NCI-H69 (cell line): ENCODE measurements at regions not wholly inside any gene's neighbourhood (a gene's known extent, or its start where the extent isn't known, plus 50 kb on each side); places are given as distances from the start of the nearest gene placed in this dataset.

Experiments used
- DNase-seq: peaks from one replicate; lab custom pipeline; 2025; lab: John Stamatoyannopoulos, UW

- DNase-seq, result no peak
Observed at GRCh38 chr12:131604859-131605258, 106.0 kb upstream of the SFSWAP start.

- DNase-seq, result no peak
Observed at GRCh38 chr12:131605304-131605829, 105.5 kb upstream of the SFSWAP start.

GRCh38 chr12:131606218-131606901 is 104.5 kb upstream of the SFSWAP start:
- no peak for DNase-seq

- DNase-seq, result no peak
Observed at GRCh38 chr12:131607658-131608447, 103.0 kb upstream of the SFSWAP start.

- DNase-seq, result peak; percentile 52
Observed at GRCh38 chr12:131608740-131609690, 101.9 kb upstream of the SFSWAP start.

GRCh38 chr12:131609762-131610161 is 101.1 kb upstream of the SFSWAP start:
- no peak for DNase-seq

GRCh38 chr12:131610181-131610580 is 100.7 kb upstream of the SFSWAP start:
- no peak for DNase-seq

- DNase-seq, result no peak
Observed at GRCh38 chr12:131610891-131611290, 100.0 kb upstream of the SFSWAP start.

- DNase-seq, result no peak
Observed at GRCh38 chr12:131611416-131612091, 99.3 kb upstream of the SFSWAP start.

GRCh38 chr12:131612092-131612755 is 98.7 kb upstream of the SFSWAP start:
- DNase-seq, result no peak

GRCh38 chr12:131613186-131613585 is 97.7 kb upstream of the SFSWAP start:
- no peak for DNase-seq

GRCh38 chr12:131613678-131614077 is 97.2 kb upstream of the SFSWAP start:
- DNase-seq, result no peak

GRCh38 chr12:131615326-131616042 is 95.4 kb upstream of the SFSWAP start:
- no peak for DNase-seq

GRCh38 chr12:131616043-131616700 is 94.7 kb upstream of the SFSWAP start:
- no peak for DNase-seq

- no peak for DNase-seq
Observed at GRCh38 chr12:131616738-131617137, 94.2 kb upstream of the SFSWAP start.

GRCh38 chr12:131617179-131617578 is 93.7 kb upstream of the SFSWAP start:
- no peak for DNase-seq

- DNase-seq, result no peak
Observed at GRCh38 chr12:131617596-131618302, 93.1 kb upstream of the SFSWAP start.

GRCh38 chr12:131618303-131618658 is 92.6 kb upstream of the SFSWAP start:
- no peak for DNase-seq

GRCh38 chr12:131618701-131619100 is 92.2 kb upstream of the SFSWAP start:
- no peak for DNase-seq
